K562 (cell line): ENCODE measurements at regions not wholly inside any gene's neighbourhood (a gene's known extent, or its start where the extent isn't known, plus 50 kb on each side); places are given as distances from the start of the nearest gene placed in this dataset.

Experiments used
- ATAC-seq: fragments of 200-7000 bp; cut with Tn5 transposase; 3 replicates; pipeline ENCODE4 v1.9.1; 2020; ENCODE audit warnings: moderate library complexity
- BruUV-seq: library from RNA; stranded (reverse); fragments of 400-500 nt; replicated peaks from 2 replicates; lab custom pipeline; 2021; lab: Mats Ljungman, UMichigan
- CTCF ChIA-PET: fragments of 300-600 bp; formaldehyde crosslinking; extraction: SDS; loops from one replicate; lab custom pipeline; 2021; ENCODE audit warnings: low intra/inter-chr PET ratio; lab: Yijun Ruan, JAX
- POLR2A ChIA-PET: fragments of 300-600, 350-650 bp; sonication (Branson Sonifier 250); formaldehyde crosslinking; extraction: SDS; loops from one replicate; lab custom pipeline; 2021; ENCODE audit warnings: antibody characterized with exemption, inconsistent platforms; lab: Yijun Ruan, JAX
- DNase-seq, 4 experiments: peaks; one replicate each; pipeline versions ENCODE4 v3.0.0 to v3.0.0-alpha.2; 2011 to 2018; ENCODE audit warnings: low spot score in 3 of 4, mixed read lengths in 3 of 4; ENCODE audit errors: extremely low read depth in 1 of 4
- FAIRE-seq: peaks from 2 replicates; lab custom pipeline; 2011; peaks lifted over from hg19 to GRCh38; lab: Jason Lieb, UNC
- H2AFZ ChIP-seq: 2 replicates; pipeline ENCODE4 v1.6.0; 2011; ENCODE audit warnings: low read depth, low read length, control low read depth, inconsistent platforms
- H3K27ac ChIP-seq: fragments of 200-600 bp; 3 replicates; pipeline ENCODE4 v1.8.0; 2011; ENCODE audit warnings: low read depth, mild to moderate bottlenecking, control low read depth, inconsistent platforms, low read length, moderate library complexity, mixed read lengths; ENCODE audit errors: extremely low read depth
- H3K27me3 ChIP-seq, 2 experiments: fragments of 300-600 bp in 1 of 2; 2 replicates in 1 of 2; 3 replicates in 1 of 2; pipeline versions ENCODE4 v1.6.0 to v1.8.0; 2011; ENCODE audit warnings: inconsistent platforms in 2 of 2, low read length in 2 of 2, mild to moderate bottlenecking in 1 of 2, mixed read lengths in 1 of 2, moderate library complexity in 1 of 2; ENCODE audit not compliant: control insufficient read depth in 2 of 2, insufficient read depth in 2 of 2
- H3K36me3 ChIP-seq: fragments of 300-600 bp; 3 replicates; pipeline ENCODE4 v1.8.0; 2011; ENCODE audit warnings: mild to moderate bottlenecking, low read length, inconsistent platforms; ENCODE audit not compliant: control insufficient read depth, insufficient read depth
- H3K4me1 ChIP-seq, 2 experiments: fragments of 200-600 bp in 1 of 2; replicated peaks in 1 of 2; 2 replicates in 1 of 2; 3 replicates in 1 of 2; pipeline versions ENCODE4 v1.5.1 to v1.8.0; 2011; ENCODE audit warnings: inconsistent platforms in 2 of 2, low read length in 2 of 2, mild to moderate bottlenecking in 1 of 2, mixed read lengths in 1 of 2, moderate library complexity in 1 of 2; ENCODE audit not compliant: control insufficient read depth in 2 of 2, insufficient read depth in 2 of 2
- H3K4me2 ChIP-seq: 2 replicates; pipeline ENCODE4 v1.6.1; 2011; ENCODE audit warnings: low read length, control low read depth, inconsistent platforms, mixed read lengths; ENCODE audit not compliant: insufficient read depth
- H3K4me3 ChIP-seq: fragments of 200-600 bp; sonication (generic), shearing (Covaris generic); 2 replicates; pipeline ENCODE4 v1.5.1; 2016; ENCODE audit warnings: control low read depth, inconsistent platforms
- H3K79me2 ChIP-seq: fragments of 200-600 bp; 3 replicates; pipeline ENCODE4 v1.8.0; 2011; ENCODE audit warnings: low read length, inconsistent platforms; ENCODE audit not compliant: control insufficient read depth, insufficient read depth
- H3K9ac ChIP-seq, 2 experiments: 2 replicates each; pipeline versions ENCODE4 v1.6.0 to v1.6.1; 2011; ENCODE audit warnings: low read depth in 2 of 2, low read length in 2 of 2, control low read depth in 1 of 2, inconsistent platforms in 1 of 2, mild to moderate bottlenecking in 1 of 2, mixed read lengths in 1 of 2; ENCODE audit not compliant: insufficient read depth in 1 of 2
- H3K9me1 ChIP-seq: one replicate; pipeline ENCODE4 v1.6.0; 2011; ENCODE audit warnings: inconsistent platforms, mild to moderate bottlenecking, low read length, moderate library complexity; ENCODE audit not compliant: control insufficient read depth, insufficient read depth
- H3K9me3 ChIP-seq: replicated peaks from 2 replicates; pipeline ENCODE4 v1.5.1; 2011; ENCODE audit warnings: low read depth, low read length, inconsistent platforms; ENCODE audit not compliant: control insufficient read depth, insufficient read depth
- H4K20me1 ChIP-seq: replicated peaks from 2 replicates; pipeline ENCODE4 v1.6.1; 2011; ENCODE audit warnings: low read length, inconsistent platforms, mixed read lengths; ENCODE audit not compliant: control insufficient read depth, insufficient read depth
- BCL6 ChIP-seq: fragments of 250-450 bp; sonication (Bioruptor Pico); IDR thresholded peaks from 2 replicates; pipeline ENCODE4 v1.4.0; 2020
- CEBPG ChIP-seq, 3 experiments: fragments of 200-800 bp in 1 of 3; sonication (Bioruptor generic) in 1 of 3; sonication (generic) in 1 of 3; formaldehyde crosslinking in 1 of 3; IDR thresholded peaks in 2 of 3; conservative IDR thresholded peaks in 1 of 3; 2 replicates each; pipeline versions ENCODE4 v1.6.1 to v1.8.0; 2016 to 2022; ENCODE audit warnings: missing compliant biosample characterization in 2 of 3, missing genetic modification characterization in 2 of 3, mild to moderate bottlenecking in 1 of 3, missing genetic modification reagents in 1 of 3
- DNMT1 ChIP-seq: fragments of 450-650 bp; IDR thresholded peaks from 2 replicates; pipeline ENCODE4 v1.6.1; 2016; ENCODE audit warnings: antibody characterized with exemption, mild to moderate bottlenecking
- FOXJ3 ChIP-seq: sonication (generic); formaldehyde crosslinking; IDR thresholded peaks from 2 replicates; pipeline ENCODE4 v1.4.0; 2020; ENCODE audit warnings: mild to moderate bottlenecking, missing genetic modification reagents
- KAT2B ChIP-seq: IDR thresholded peaks from one replicate; pipeline ENCODE4 v1.6.1; 2012; ENCODE audit warnings: low read depth, mild to moderate bottlenecking, control low read depth, inconsistent platforms, low read length, moderate library complexity
- KLF16 ChIP-seq: IDR thresholded peaks from 2 replicates; pipeline ENCODE4 v1.6.1; 2016; ENCODE audit warnings: antibody characterized with exemption
- WGBS: fragments of 100-300 bp; shearing (Covaris generic); methylation state at CpG from one replicate; pipeline ENCODE4 v1.1.6; 2016; ENCODE audit warnings: low coverage, mixed read lengths; ENCODE audit not compliant: insufficient coverage; ENCODE audit errors: missing lambda C conversion rate; 5-methylcytosine and 5-hydroxymethylcytosine counted together
- in situ Hi-C: fragments of 300-500 bp; cut with MboI; formaldehyde crosslinking; loops from 4 replicates; pipeline ENCODE4 v1.15.0; 2018; ENCODE audit warnings: inconsistent platforms, mixed read lengths
- intact Hi-C: fragments of 100-400 bp; cut with micrococcal nuclease; formaldehyde crosslinking; loops from 2 replicates; pipeline ENCODE4 v1.14.2; 2022
- TF ChIP-seq, protein P1 (sequence below): fragments of 450-650 bp; formaldehyde crosslinking; IDR thresholded peaks from 2 replicates; pipeline ENCODE4 v1.4.0; 2020; ENCODE audit warnings: mild to moderate bottlenecking, moderate library complexity
- TF ChIP-seq, protein P2 (sequence below): fragments of 450-650 bp; formaldehyde crosslinking; conservative IDR thresholded peaks from 2 replicates; pipeline ENCODE4 v1.4.0; 2022; ENCODE audit warnings: mild to moderate bottlenecking, missing genetic modification characterization
- TF ChIP-seq, protein P3 (sequence below), 2 experiments: fragments of 450-650 bp; conservative IDR thresholded peaks; 2 replicates each; pipeline ENCODE4 v1.6.1; 2017; ENCODE audit warnings: mild to moderate bottlenecking in 2 of 2, moderate library complexity in 2 of 2

DNA sequence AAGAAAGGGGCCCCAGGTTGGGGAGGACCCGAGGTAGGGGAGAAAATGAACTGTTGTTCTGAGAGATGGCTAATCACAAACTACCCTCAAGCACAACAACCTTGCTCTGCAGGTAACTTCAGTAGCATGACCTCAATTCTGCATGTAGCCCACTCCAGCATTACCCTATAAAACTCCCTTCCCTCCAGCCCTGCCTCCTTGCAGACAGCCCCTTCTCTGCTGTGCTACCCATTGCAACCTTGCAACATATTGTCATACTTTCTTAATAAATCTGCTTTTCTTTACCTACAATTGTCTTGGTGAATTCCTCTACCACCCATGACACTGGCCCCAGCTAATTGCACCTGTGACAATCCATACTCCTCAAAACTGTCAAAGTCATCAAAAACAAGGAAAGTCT lies 428.9 kb downstream of the MATN1 start (continued):
- TF ChIP-seq, protein P1, sequence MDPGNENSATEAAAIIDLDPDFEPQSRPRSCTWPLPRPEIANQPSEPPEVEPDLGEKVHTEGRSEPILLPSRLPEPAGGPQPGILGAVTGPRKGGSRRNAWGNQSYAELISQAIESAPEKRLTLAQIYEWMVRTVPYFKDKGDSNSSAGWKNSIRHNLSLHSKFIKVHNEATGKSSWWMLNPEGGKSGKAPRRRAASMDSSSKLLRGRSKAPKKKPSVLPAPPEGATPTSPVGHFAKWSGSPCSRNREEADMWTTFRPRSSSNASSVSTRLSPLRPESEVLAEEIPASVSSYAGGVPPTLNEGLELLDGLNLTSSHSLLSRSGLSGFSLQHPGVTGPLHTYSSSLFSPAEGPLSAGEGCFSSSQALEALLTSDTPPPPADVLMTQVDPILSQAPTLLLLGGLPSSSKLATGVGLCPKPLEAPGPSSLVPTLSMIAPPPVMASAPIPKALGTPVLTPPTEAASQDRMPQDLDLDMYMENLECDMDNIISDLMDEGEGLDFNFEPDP: no peak
- TF ChIP-seq CEBPG (CRISPR knock-in tag; IDR thresholded peaks at IDR 0.05) (no peak), CEBPG (tag; conservative IDR thresholded peaks at IDR 0.05 in 1 of 2, IDR thresholded peaks at IDR 0.05 in 1 of 2) (no peak), FOXJ3 (CRISPR knock-in tag) (no peak), KAT2B (no peak), BCL6 (CRISPR knock-in tag) (no peak), DNMT1 (no peak)
- TF ChIP-seq, all 486 proteins: peak for 0

DNA sequence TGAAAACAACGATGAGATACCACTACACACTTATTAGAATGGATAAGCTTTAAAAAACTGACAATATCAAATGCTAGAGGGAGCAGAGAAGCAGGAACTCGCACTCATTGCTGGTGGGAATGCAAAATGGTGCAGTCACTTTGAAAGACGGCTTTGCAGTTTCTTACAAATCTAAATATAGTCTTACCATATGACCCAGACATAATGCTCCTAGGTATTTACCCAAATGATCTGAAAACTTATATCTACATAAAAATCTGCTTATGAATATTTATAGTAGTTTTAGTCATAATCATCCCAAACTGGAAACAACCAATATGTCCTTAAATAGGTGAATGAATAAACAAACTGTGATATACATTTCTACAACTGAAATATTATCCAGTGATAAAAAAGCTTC lies 430.9 kb downstream of the MATN1 start:
- DNase-seq (no peak), FAIRE-seq (no peak)
- Histone ChIP-seq H3K4me3 (no peak overlapping the region), H3K4me2 (no peak overlapping the region), H3K27me3 (no peaks in the 10 kb centered on the region; a peak in 1 of 5 replicates), H3K79me2 (no peaks in the 10 kb centered on the region), H4K20me1 (no peaks in the 10 kb centered on the region), H3K36me3 (no peaks in the 10 kb centered on the region), H3K9me1 (no peaks in the 10 kb centered on the region), H3K9me3 (no peaks in the 10 kb centered on the region), H3K4me1 (no peaks in the 10 kb centered on the region), H3K27ac (no peak overlapping the region)
- POLR2A ChIA-PET: interaction anchor here (1.1 kb wide), 1 partner anchor 19 kb away, joined by 3 read pairs; no protein-coding TSS in a partner anchor
- in situ Hi-C loops (no loop called here), intact Hi-C loops (no loop called here)
- BruUV-seq: no TSS peak
- TF ChIP-seq, protein P2, sequence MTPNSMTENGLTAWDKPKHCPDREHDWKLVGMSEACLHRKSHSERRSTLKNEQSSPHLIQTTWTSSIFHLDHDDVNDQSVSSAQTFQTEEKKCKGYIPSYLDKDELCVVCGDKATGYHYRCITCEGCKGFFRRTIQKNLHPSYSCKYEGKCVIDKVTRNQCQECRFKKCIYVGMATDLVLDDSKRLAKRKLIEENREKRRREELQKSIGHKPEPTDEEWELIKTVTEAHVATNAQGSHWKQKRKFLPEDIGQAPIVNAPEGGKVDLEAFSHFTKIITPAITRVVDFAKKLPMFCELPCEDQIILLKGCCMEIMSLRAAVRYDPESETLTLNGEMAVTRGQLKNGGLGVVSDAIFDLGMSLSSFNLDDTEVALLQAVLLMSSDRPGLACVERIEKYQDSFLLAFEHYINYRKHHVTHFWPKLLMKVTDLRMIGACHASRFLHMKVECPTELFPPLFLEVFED (CRISPR knock-in tag): no peak
- no peak for TF ChIP-seq KLF16
- TF ChIP-seq, protein P3, sequence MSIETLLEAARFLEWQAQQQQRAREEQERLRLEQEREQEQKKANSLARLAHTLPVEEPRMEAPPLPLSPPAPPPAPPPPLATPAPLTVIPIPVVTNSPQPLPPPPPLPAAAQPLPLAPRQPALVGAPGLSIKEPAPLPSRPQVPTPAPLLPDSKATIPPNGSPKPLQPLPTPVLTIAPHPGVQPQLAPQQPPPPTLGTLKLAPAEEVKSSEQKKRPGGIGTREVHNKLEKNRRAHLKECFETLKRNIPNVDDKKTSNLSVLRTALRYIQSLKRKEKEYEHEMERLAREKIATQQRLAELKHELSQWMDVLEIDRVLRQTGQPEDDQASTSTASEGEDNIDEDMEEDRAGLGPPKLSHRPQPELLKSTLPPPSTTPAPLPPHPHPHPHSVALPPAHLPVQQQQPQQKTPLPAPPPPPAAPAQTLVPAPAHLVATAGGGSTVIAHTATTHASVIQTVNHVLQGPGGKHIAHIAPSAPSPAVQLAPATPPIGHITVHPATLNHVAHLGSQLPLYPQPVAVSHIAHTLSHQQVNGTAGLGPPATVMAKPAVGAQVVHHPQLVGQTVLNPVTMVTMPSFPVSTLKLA (conservative IDR thresholded peaks at IDR 0.05): no peak
- TF ChIP-seq, all 486 proteins: peak for 0
- CTCF ChIA-PET: no interaction called here
- WGBS: 2% methylated on average over 3 of the region's 3 CpGs
- H3K9ac ChIP-seq: no peak overlapping the region
- ATAC-seq: no peak
- no peak overlapping the region for H2AFZ ChIP-seq
